Prostate gland (tissue), 2 donors: ENCODE measurements at regions not wholly inside any gene's neighbourhood (a gene's known extent, or its start where the extent isn't known, plus 50 kb on each side); places are given as distances from the start of the nearest gene placed in this dataset.

Experiments
- POLR2A ChIP-seq: fragments of 450-650 bp; IDR thresholded peaks from one replicate; pipeline ENCODE4 v1.6.1; 2016; ENCODE audit warnings: antibody characterized with exemption, mild to moderate bottlenecking
- TF ChIP-seq, protein P1 (sequence below), 4 experiments: fragments of 200-600 bp in 2 of 4; fragments of 450-650 bp in 2 of 4; sonication (generic) in 2 of 4; IDR thresholded peaks; 1 replicate in 3 of 4; 2 replicates in 1 of 4; pipeline ENCODE4 v1.5.1; 2016 to 2019; ENCODE audit warnings: antibody characterized with exemption in 4 of 4, mild to moderate bottlenecking in 2 of 4, moderate library complexity in 2 of 4

DNA sequence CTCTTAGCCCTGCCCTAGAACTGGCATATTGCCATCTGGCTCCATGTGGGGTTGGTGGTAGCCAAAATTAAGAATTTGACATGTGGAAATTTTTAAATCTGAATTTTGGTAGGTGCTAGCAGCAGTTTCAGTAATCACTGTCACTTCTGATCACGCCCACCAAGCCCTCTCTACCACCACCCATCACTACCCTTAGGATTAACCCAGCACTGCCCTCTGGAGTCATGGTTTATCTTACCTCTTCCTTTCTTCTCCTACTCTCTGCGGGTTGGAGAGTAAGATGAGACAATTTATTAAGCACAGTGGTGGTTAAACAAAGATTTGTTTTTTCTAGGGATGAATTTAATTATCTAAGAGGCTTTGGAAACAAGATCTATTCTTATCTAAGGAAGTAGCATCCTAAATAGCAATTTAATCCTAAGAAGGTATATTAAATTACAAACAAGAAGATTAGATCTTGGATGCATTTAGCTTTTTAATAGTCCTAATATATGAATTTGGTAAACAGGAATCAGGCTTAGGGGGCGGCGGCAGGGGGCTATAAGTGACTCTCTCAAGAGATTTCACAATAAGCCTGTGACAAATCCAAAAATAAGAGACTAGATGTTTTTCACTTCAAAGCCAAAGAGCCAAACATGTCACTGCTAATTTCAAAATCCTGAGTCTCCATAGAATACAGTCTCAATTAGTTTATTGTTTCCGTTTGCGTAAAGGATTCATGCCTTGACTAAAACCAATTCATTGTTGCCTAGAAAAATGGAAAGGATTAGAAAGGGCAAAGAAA lies 498.4 kb upstream of the UBE2E2 start:
- TF ChIP-seq POLR2A = no peak
- TF ChIP-seq, protein P1, sequence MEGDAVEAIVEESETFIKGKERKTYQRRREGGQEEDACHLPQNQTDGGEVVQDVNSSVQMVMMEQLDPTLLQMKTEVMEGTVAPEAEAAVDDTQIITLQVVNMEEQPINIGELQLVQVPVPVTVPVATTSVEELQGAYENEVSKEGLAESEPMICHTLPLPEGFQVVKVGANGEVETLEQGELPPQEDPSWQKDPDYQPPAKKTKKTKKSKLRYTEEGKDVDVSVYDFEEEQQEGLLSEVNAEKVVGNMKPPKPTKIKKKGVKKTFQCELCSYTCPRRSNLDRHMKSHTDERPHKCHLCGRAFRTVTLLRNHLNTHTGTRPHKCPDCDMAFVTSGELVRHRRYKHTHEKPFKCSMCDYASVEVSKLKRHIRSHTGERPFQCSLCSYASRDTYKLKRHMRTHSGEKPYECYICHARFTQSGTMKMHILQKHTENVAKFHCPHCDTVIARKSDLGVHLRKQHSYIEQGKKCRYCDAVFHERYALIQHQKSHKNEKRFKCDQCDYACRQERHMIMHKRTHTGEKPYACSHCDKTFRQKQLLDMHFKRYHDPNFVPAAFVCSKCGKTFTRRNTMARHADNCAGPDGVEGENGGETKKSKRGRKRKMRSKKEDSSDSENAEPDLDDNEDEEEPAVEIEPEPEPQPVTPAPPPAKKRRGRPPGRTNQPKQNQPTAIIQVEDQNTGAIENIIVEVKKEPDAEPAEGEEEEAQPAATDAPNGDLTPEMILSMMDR (IDR thresholded peaks at IDR 0.05) = no peak
